ENCODE measurements at regions not wholly inside any gene's neighbourhood (a gene's known extent, or its start where the extent isn't known, plus 50 kb on each side); places are given as distances from the start of the nearest gene placed in this dataset.

DNA sequence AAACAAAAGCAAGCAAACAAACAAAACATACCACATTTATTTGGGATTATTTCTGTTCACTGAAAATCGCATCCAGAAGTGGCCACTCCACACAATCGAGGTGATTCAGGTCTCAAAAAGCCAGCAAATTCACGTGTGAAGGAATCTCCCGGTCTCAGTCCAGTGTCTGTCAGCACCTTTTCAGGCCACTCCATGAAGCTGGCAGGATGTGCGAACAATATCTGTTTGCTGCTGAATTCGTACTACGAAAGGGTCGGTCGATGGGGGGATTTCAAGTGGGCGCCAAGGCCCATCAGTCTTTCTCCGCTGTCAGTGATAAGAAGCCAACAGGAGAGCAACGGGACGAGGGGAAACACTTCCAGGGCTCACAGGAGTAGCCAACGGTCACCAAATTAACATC lies 505.1 kb downstream of the IRX1 start:
- TF ChIP-seq, protein P1, sequence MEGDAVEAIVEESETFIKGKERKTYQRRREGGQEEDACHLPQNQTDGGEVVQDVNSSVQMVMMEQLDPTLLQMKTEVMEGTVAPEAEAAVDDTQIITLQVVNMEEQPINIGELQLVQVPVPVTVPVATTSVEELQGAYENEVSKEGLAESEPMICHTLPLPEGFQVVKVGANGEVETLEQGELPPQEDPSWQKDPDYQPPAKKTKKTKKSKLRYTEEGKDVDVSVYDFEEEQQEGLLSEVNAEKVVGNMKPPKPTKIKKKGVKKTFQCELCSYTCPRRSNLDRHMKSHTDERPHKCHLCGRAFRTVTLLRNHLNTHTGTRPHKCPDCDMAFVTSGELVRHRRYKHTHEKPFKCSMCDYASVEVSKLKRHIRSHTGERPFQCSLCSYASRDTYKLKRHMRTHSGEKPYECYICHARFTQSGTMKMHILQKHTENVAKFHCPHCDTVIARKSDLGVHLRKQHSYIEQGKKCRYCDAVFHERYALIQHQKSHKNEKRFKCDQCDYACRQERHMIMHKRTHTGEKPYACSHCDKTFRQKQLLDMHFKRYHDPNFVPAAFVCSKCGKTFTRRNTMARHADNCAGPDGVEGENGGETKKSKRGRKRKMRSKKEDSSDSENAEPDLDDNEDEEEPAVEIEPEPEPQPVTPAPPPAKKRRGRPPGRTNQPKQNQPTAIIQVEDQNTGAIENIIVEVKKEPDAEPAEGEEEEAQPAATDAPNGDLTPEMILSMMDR (conservative IDR thresholded peaks at IDR 0.05; ENCODE audit: low read depth in 2 of 2), result no peak
- TF ChIP-seq, protein P2, sequence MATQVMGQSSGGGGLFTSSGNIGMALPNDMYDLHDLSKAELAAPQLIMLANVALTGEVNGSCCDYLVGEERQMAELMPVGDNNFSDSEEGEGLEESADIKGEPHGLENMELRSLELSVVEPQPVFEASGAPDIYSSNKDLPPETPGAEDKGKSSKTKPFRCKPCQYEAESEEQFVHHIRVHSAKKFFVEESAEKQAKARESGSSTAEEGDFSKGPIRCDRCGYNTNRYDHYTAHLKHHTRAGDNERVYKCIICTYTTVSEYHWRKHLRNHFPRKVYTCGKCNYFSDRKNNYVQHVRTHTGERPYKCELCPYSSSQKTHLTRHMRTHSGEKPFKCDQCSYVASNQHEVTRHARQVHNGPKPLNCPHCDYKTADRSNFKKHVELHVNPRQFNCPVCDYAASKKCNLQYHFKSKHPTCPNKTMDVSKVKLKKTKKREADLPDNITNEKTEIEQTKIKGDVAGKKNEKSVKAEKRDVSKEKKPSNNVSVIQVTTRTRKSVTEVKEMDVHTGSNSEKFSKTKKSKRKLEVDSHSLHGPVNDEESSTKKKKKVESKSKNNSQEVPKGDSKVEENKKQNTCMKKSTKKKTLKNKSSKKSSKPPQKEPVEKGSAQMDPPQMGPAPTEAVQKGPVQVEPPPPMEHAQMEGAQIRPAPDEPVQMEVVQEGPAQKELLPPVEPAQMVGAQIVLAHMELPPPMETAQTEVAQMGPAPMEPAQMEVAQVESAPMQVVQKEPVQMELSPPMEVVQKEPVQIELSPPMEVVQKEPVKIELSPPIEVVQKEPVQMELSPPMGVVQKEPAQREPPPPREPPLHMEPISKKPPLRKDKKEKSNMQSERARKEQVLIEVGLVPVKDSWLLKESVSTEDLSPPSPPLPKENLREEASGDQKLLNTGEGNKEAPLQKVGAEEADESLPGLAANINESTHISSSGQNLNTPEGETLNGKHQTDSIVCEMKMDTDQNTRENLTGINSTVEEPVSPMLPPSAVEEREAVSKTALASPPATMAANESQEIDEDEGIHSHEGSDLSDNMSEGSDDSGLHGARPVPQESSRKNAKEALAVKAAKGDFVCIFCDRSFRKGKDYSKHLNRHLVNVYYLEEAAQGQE (IDR thresholded peaks at IDR 0.05; ENCODE audit: unreplicated experiment), result no peak
- TF ChIP-seq JUNB (IDR thresholded peaks at IDR 0.05; ENCODE audit: unreplicated experiment) (no peak), EZH2 (IDR thresholded peaks at IDR 0.05; ENCODE audit: low read depth, unreplicated experiment) (no peak), ZNF331 (CRISPR knock-in tag; IDR thresholded peaks at IDR 0.05; ENCODE audit: low read depth) (no peak), POLR2AphosphoS5 (IDR thresholded peaks at IDR 0.05; ENCODE audit: low read depth) (no peak), CREB1 (CRISPR knock-in tag; IDR thresholded peaks at IDR 0.05; ENCODE audit: low read depth) (no peak)

All from GM23338 (cell line).